ENCODE measurements at regions not wholly inside any gene's neighbourhood (a gene's known extent, or its start where the extent isn't known, plus 50 kb on each side); places are given as distances from the start of the nearest gene placed in this dataset.

- TF ChIP-seq CTCF (IDR thresholded peaks at IDR 0.05; ENCODE audit: borderline replicate concordance, extremely low read depth, low read length, poor library complexity, severe bottlenecking) = no peak
- no peak for TF ChIP-seq EZH2 (IDR thresholded peaks at IDR 0.05; ENCODE audit: borderline replicate concordance, low read depth, low read length, severe bottlenecking)
Measured at GRCh38 chr2:76672798-76673197, 849.4 kb downstream of the LRRTM4 start.
